CD8-positive, alpha-beta memory T cell (primary cell): ENCODE measurements at regions not wholly inside any gene's neighbourhood (a gene's known extent, or its start where the extent isn't known, plus 50 kb on each side); places are given as distances from the start of the nearest gene placed in this dataset.
A peak's percentile ranks its signal among the peaks of the same experiment; 100 is the strongest.
"Not testable (repeated sequence)": the region's sequence is repeated elsewhere in the genome, so short reads cannot be mapped to it uniquely, and the experiment has no call there.

Experiments used
- CTCF ChIA-PET: fragments of 350-600 bp; sonication (Branson Sonifier 250); formaldehyde crosslinking; loops from one replicate; lab custom pipeline; 2021; ENCODE audit warnings: antibody characterized with exemption; lab: Charles Lee
- POLR2A ChIA-PET: fragments of 350-600 bp; sonication (Branson Sonifier 250); formaldehyde crosslinking; loops from one replicate; lab custom pipeline; 2021; ENCODE audit warnings: antibody characterized with exemption; lab: Charles Lee
- DNase-seq, 5 donors: peaks; one replicate each; pipeline versions ENCODE4 v3.0.0 to v3.0.0-alpha.2; 2020 to 2022; ENCODE audit warnings: mixed read lengths in 1 of 5
- H3K27ac ChIP-seq: one replicate; pipeline ENCODE4 v1.7.0; 2013; ENCODE audit warnings: low read depth, mild to moderate bottlenecking, low read length, moderate library complexity
- H3K27me3 ChIP-seq: 2 replicates; pipeline ENCODE4 v1.7.0; 2013; ENCODE audit warnings: low read length, mild to moderate bottlenecking; ENCODE audit not compliant: insufficient read depth, poor library complexity, severe bottlenecking
- H3K36me3 ChIP-seq: 2 replicates; pipeline ENCODE4 v1.7.0; 2013; ENCODE audit warnings: mild to moderate bottlenecking, low read length, moderate library complexity; ENCODE audit not compliant: insufficient read depth
- H3K4me1 ChIP-seq: 2 replicates; pipeline ENCODE4 v1.7.0; 2013; ENCODE audit warnings: mild to moderate bottlenecking, low read length, moderate library complexity; ENCODE audit not compliant: insufficient read depth
- H3K4me3 ChIP-seq: 2 replicates; pipeline ENCODE4 v1.7.0; 2013; ENCODE audit warnings: mild to moderate bottlenecking, low read length
- H3K9me3 ChIP-seq: 2 replicates; pipeline ENCODE4 v1.7.0; 2013; ENCODE audit warnings: mild to moderate bottlenecking, low read length
- H3K27ac Mint-ChIP-seq, 8 donors: one replicate each; pipeline ENCODE4 v1.8.0; 2020 to 2021; ENCODE audit warnings: mixed read lengths in 8 of 8, mild to moderate bottlenecking in 6 of 8, inconsistent platforms in 3 of 8, moderate library complexity in 3 of 8
- H3K27me3 Mint-ChIP-seq, 2 donors: one replicate each; pipeline ENCODE4 v1.8.0; 2020 to 2021; ENCODE audit warnings: mixed read lengths in 2 of 2, mild to moderate bottlenecking in 1 of 2, moderate library complexity in 1 of 2
- H3K36me3 Mint-ChIP-seq, 3 donors: one replicate each; pipeline ENCODE4 v1.8.0; 2020 to 2021; ENCODE audit warnings: mixed read lengths in 3 of 3, inconsistent platforms in 1 of 3, mild to moderate bottlenecking in 1 of 3
- H3K4me1 Mint-ChIP-seq, 3 donors: one replicate each; pipeline ENCODE4 v1.8.0; 2020 to 2021; ENCODE audit warnings: mixed read lengths in 3 of 3, inconsistent platforms in 1 of 3, mild to moderate bottlenecking in 1 of 3
- H3K4me3 Mint-ChIP-seq, 7 donors: one replicate each; pipeline ENCODE4 v1.8.0; 2020 to 2021; ENCODE audit warnings: mixed read lengths in 7 of 7, mild to moderate bottlenecking in 6 of 7, moderate library complexity in 4 of 7, inconsistent platforms in 2 of 7
- H3K9me3 Mint-ChIP-seq, 5 donors: one replicate each; pipeline ENCODE4 v1.8.0; 2020 to 2022; ENCODE audit warnings: mixed read lengths in 5 of 5, mild to moderate bottlenecking in 3 of 5, moderate library complexity in 2 of 5, inconsistent platforms in 1 of 5

DNA sequence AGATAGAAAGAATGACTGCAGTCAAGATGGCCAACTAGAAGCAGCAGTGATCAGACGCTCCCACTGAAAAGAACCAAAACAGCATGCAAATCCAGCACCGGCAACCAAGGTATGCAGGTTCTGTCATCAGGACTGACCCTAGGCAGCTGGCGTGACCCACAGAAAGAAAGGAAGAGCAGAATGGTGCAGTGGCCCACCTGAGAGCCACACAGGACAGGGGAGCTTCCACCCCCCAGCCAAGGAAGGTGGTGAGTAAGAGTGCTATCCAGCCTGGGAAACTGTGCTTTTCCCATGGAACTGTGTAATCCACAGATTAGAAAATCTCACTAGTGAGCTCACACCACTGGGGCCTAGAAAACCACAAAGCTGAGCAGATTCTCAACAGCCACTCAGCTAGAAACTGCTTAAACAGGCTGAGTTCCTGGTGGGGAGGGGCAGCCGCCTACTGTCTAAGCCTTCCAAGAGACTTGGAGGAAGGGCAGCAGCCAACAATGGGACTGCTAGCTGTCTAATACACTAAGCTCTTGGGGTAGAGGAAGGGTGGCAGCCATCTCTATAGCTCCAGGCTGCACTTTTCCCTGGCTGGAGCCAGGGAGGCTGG is 127.9 kb downstream of the EVA1A start:
- Histone ChIP-seq H3K27ac (no peak overlapping the region), H3K4me1 (no peaks in the 10 kb centered on the region), H3K27me3 (no peaks in the 10 kb centered on the region), H3K4me3 (no peak overlapping the region), H3K36me3 (no peaks in the 10 kb centered on the region), H3K9me3 (no peaks in the 10 kb centered on the region)
- H3K36me3 Mint-ChIP-seq = no peaks in the 10 kb centered on the region
- no peaks in the 10 kb centered on the region for H3K4me1 Mint-ChIP-seq
- peaks cover 12 to 26% of the 10 kb centered on the region in 2 donors for H3K27me3 Mint-ChIP-seq
- ChIA-PET CTCF (no interaction called here), POLR2A (no interaction called here)
- no peak for DNase-seq
- peaks cover 0 to 6% (median 0%) of the 10 kb centered on the region in 5 donors for H3K9me3 Mint-ChIP-seq
- H3K27ac Mint-ChIP-seq = no peak overlapping the region
- no peak overlapping the region for H3K4me3 Mint-ChIP-seq

DNA sequence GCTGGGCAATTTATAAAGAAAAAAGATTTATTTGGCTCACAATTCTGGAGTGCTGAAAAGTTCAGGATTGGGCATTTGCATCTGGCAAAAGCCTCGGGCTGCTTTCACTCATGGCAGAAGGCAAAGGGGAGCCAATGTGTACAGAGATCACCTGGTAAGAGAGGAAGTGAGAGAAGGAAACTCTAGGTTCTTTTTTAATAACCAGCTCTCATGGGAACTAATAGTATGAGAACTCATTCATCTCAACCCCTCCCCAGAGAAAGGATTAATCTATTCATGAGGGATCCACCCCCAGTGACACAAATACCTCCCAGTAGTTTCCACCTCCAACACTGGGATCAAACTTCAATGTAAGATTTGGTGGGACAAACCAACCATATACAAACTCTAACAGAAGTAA is 129.0 kb downstream of the EVA1A start:
- Mint-ChIP-seq H3K4me1 (no peaks in the 10 kb centered on the region), H3K36me3 (no peaks in the 10 kb centered on the region), H3K9me3 (peaks cover 0 to 6% (median 0%) of the 10 kb centered on the region in 5 donors), H3K27me3 (peaks cover 17 to 32% of the 10 kb centered on the region in 2 donors), H3K4me3 (no peak overlapping the region), H3K27ac (no peak overlapping the region)
- Histone ChIP-seq H3K4me3 (no peak overlapping the region), H3K36me3 (no peaks in the 10 kb centered on the region), H3K27ac (no peak overlapping the region), H3K9me3 (no peaks in the 10 kb centered on the region), H3K27me3 (no peaks in the 10 kb centered on the region), H3K4me1 (no peaks in the 10 kb centered on the region)
- DNase-seq = no peak
- CTCF ChIA-PET = no interaction called here
- POLR2A ChIA-PET = no interaction called here

DNA sequence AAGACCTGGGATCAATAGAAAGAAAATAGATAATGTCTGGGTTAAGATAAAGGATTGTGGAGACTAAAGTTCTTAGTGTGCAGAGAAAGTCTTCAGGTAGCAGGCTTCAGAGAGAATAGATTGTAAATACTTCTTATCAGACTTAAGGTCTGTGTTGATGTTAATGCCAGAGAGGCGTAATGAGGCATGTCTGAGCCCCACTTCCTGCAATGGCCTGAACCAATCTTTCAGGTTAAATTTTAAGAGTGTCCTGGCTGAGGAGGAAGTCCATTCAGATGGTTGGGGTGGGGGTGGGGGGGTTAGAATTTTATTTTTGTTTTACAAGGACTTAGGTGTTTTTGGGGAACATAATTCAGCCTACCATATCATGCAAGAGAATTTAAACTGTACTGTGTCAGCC is 129.5 kb downstream of the EVA1A start:
- Mint-ChIP-seq H3K4me1 (no peaks in the 10 kb centered on the region), H3K9me3 (peaks cover 0 to 6% (median 0%) of the 10 kb centered on the region in 5 donors), H3K4me3 (no peak overlapping the region), H3K27ac (no peak overlapping the region), H3K36me3 (no peaks in the 10 kb centered on the region), H3K27me3 (peaks cover 17 to 32% of the 10 kb centered on the region in 2 donors)
- DNase-seq = no peak
- Histone ChIP-seq H3K4me1 (no peaks in the 10 kb centered on the region), H3K27ac (no peak overlapping the region), H3K9me3 (no peaks in the 10 kb centered on the region), H3K4me3 (no peak overlapping the region), H3K36me3 (no peaks in the 10 kb centered on the region), H3K27me3 (no peaks in the 10 kb centered on the region)
- ChIA-PET CTCF (no interaction called here), POLR2A (no interaction called here)

DNA sequence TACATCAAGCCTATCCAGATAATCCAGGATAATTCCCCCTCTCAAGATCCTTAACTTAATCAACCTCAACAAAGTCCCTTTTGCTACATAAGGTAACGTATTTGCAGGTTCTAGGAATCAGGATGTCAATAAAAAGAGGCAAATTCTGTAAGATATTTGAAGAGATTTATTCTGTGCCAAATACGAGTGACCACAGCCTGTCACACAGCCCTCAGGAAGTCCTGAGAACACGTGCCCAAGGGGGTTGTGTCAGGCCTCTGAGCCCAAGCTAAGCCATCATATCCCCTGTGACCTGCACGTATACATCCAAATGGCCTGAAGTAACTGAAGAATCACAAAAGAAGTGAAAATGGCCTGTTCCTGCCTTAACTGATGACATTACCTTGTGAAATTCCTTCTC is 130.3 kb downstream of the EVA1A start:
- H3K9me3 Mint-ChIP-seq, H3K4me3 Mint-ChIP-seq, CTCF ChIA-PET, H3K36me3 Mint-ChIP-seq, H3K4me3 ChIP-seq, DNase-seq, POLR2A ChIA-PET, H3K4me1 Mint-ChIP-seq, H3K27ac ChIP-seq, H3K27me3 ChIP-seq, H3K36me3 ChIP-seq, H3K9me3 ChIP-seq, H3K4me1 ChIP-seq, H3K27ac Mint-ChIP-seq: not testable (repeated sequence)
- H3K27me3 Mint-ChIP-seq = peaks cover 19 to 30% of the 10 kb centered on the region in 2 donors

DNA sequence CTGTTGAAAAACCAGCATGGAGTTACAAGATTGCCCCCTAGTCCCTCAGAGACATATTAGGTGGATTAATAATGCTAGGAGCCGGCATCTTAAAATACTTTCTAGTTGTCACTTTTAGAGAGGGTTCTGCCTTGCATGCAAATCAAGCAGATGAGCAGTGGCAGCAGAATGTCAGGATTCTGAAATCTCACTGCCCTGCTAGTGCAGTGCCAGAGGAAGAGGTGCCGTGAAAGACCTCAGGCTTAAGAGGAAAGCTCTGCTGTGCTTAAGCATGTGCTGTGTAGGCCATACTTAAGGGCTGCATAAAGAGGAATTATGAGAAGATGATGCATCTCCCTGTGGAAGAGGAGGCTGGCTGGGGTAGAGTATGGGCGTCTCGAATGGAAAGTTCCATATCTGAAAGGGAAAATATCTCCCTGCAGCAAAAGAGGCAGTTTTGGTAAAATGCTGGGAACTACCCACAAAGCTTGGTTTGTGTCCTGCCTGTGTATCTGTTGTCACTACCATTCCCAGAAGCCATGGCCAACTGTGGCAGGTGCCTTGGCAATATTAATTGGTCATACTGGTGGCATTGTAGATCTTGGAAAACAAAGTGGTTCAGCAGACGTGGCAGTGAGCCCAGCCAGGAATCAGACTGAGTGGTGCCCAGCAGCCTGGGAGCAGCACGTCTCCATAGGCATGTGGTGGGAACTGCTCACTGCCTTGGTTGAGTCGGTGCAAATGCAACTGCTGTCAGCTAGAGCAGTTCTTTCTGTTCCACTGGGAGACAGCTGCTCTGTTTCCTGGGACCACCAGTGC is 131.9 kb downstream of the EVA1A start:
- Histone ChIP-seq H3K9me3 (no peaks in the 10 kb centered on the region), H3K4me3 (no peak overlapping the region), H3K36me3 (no peaks in the 10 kb centered on the region), H3K4me1 (no peaks in the 10 kb centered on the region), H3K27me3 (no peaks in the 10 kb centered on the region), H3K27ac (no peak overlapping the region)
- ChIA-PET CTCF (no interaction called here), POLR2A (no interaction called here)
- peaks cover 0 to 2% (median 0%) of the 10 kb centered on the region in 5 donors for H3K9me3 Mint-ChIP-seq
- no peak overlapping the region for H3K4me3 Mint-ChIP-seq
- no peaks in the 10 kb centered on the region for H3K4me1 Mint-ChIP-seq
- DNase-seq = no peak
- no peaks in the 10 kb centered on the region for H3K36me3 Mint-ChIP-seq
- H3K27ac Mint-ChIP-seq = no peak overlapping the region
- peaks cover 19 to 25% of the 10 kb centered on the region in 2 donors for H3K27me3 Mint-ChIP-seq

DNA sequence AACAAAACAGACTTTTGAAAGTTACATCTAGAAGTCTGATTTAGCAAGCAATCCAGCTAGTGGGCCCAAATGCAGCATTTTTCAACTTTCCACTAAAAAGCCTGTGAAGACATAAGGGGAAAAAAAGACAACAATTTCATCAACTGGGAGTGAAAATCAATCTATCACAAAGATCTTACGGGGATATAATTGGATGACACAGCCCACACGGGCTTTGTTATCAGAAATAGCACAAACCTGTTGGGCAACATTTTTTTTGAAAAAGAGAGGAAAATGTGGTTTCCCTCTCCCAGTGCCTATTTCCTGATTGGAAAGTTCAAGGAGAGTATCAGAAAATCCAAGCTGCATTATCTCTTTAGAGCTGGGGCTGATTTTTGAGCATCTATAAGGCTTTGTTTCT is 132.7 kb downstream of the EVA1A start:
- Mint-ChIP-seq H3K27me3 (peaks cover 19 to 25% of the 10 kb centered on the region in 2 donors), H3K4me1 (no peaks in the 10 kb centered on the region), H3K27ac (no peak overlapping the region), H3K36me3 (no peaks in the 10 kb centered on the region), H3K4me3 (no peak overlapping the region), H3K9me3 (peaks cover 0 to 2% (median 0%) of the 10 kb centered on the region in 5 donors)
- DNase-seq = no peak
- Histone ChIP-seq H3K9me3 (no peaks in the 10 kb centered on the region), H3K4me1 (no peaks in the 10 kb centered on the region), H3K4me3 (no peak overlapping the region), H3K27ac (no peak overlapping the region), H3K27me3 (no peaks in the 10 kb centered on the region), H3K36me3 (no peaks in the 10 kb centered on the region)
- POLR2A ChIA-PET = no interaction called here
- CTCF ChIA-PET = no interaction called here

DNA sequence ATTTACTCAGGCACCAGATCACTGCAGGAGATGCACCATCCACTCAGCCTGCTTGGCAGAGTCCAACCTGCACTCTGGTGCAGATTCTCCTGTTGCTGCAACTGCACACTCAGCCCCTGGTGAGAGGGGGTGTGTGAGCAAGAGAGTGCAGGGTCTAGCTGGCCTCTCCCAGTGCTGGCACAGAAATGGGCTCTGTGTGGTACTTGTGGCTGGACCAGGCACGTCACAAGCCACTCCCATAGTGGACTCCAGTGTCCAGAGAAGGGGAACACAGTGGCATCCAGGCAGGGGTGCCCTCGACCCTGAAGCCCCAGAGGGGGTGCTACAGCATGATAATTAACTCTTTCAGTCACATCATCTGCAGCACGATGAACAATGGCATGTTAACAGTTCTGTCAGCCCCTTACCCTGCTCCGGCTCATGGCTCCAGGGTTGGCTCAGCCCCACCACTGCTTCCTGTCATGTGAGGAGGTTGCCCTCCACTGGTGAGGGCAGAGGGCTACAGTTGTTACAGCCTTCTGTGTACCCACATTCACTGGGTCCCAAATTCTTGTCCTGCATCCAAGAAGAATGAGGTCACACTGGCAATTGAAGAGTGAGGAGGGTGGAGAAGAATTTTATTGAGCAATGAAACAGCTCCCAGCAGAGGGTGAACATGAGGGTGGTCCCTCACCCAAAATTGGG is 135.7 kb downstream of the EVA1A start:
- no peak overlapping the region for H3K27ac ChIP-seq
- H3K27me3 Mint-ChIP-seq = peaks cover 13 to 22% of the 10 kb centered on the region in 2 donors
- no peaks in the 10 kb centered on the region for H3K9me3 ChIP-seq
- H3K4me1 ChIP-seq = no peaks in the 10 kb centered on the region
- no peaks in the 10 kb centered on the region for H3K36me3 Mint-ChIP-seq
- H3K27ac Mint-ChIP-seq = no peak overlapping the region
- CTCF ChIA-PET = no interaction called here
- H3K36me3 ChIP-seq = no peaks in the 10 kb centered on the region
- H3K27me3 ChIP-seq = no peaks in the 10 kb centered on the region
- peak in 1 of 5 donors; percentile 15 for DNase-seq
- no peaks in the 10 kb centered on the region for H3K4me1 Mint-ChIP-seq
- POLR2A ChIA-PET = no interaction called here
- no peak overlapping the region for H3K4me3 ChIP-seq
- no peak overlapping the region for H3K4me3 Mint-ChIP-seq
- H3K9me3 Mint-ChIP-seq = no peaks in the 10 kb centered on the region

DNA sequence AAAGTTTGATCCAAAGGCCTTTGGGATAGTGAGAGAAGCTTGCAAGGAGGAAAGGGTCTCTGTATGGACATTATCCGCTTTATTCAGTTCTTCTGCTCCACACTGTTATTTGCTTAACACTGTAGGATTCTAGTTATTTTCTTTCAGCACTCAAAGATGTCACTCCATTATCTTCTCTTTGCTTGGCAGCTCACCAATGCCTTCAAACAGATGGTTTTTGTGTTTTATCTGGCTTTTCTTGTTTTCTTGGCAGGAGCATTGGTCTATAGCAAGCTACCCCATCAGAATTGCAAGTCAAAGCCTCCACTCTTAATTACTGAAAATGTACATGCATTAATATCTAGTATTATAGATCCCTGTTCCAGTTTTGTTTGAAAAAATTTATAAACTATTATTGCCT is 138.8 kb downstream of the EVA1A start:
- peaks cover 1 to 2% (median 2%) of the 10 kb centered on the region in 3 donors for H3K4me1 Mint-ChIP-seq
- CTCF ChIA-PET = no interaction called here
- H3K9me3 Mint-ChIP-seq = no peaks in the 10 kb centered on the region
- H3K9me3 ChIP-seq = no peaks in the 10 kb centered on the region
- no peak for DNase-seq
- no peaks in the 10 kb centered on the region for H3K36me3 Mint-ChIP-seq
- no peaks in the 10 kb centered on the region for H3K4me1 ChIP-seq
- H3K27me3 Mint-ChIP-seq = peaks cover 3 to 13% of the 10 kb centered on the region in 2 donors
- H3K27me3 ChIP-seq = no peaks in the 10 kb centered on the region
- H3K4me3 ChIP-seq = no peak overlapping the region
- H3K27ac ChIP-seq = no peak overlapping the region
- no peak overlapping the region for H3K4me3 Mint-ChIP-seq
- POLR2A ChIA-PET = no interaction called here
- no peak overlapping the region for H3K27ac Mint-ChIP-seq
- no peaks in the 10 kb centered on the region for H3K36me3 ChIP-seq
